NCI-H748 (cell line): ENCODE measurements at regions not wholly inside any gene's neighbourhood (a gene's known extent, or its start where the extent isn't known, plus 50 kb on each side); places are given as distances from the start of the nearest gene placed in this dataset.
"Not testable (repeated sequence)": the region's sequence is repeated elsewhere in the genome, so short reads cannot be mapped to it uniquely, and the experiment has no call there.

ENCODE experiments used
- DNase-seq: peaks from one replicate; lab custom pipeline; 2025; ENCODE audit not compliant: unreplicated experiment; lab: John Stamatoyannopoulos, UW

- no peak for DNase-seq
Measured at GRCh38 chr21:25254491-25255174, 352.6 kb downstream of the MRPL39 start.

DNA sequence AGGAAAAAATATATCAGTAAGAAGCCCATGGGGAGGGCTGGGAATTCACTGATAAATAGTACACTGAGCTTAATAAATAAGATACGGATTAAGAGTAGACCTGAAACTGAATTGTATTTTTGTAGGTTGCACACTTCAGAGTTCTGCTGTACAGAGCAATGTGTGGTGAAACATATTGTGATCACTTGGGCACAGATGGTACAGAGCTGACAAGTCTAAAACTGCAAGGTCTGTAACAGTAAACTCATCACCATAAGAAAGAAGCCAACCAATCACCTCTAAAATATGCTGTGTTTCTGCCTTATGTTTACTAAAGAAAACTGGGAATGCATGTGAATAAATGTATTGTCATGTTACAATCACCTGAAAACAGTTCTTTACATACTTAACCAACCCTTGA is 360.7 kb downstream of the MRPL39 start:
- no peak for DNase-seq

DNA sequence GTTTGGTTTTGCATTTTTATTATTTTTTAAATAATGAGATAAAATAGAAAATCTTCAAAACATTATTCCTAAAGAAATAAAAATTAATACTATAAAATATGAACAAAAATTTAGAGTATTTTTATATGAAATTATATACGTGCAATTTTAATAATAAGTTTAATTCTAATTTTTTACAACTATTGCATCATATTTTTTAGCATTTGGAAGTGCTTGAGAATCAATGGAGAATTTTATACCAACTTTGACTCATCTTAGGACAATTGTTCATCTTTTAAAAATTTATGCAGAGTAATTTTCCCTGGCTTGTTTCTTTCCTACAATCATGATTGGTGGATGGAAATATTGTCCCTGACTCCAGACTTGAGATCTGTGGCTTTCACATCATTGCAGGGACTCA is 362.5 kb downstream of the MRPL39 start:
- no peak for DNase-seq

- DNase-seq, result no peak
Measured at GRCh38 chr21:25243808-25244207, 363.5 kb downstream of the MRPL39 start.

GRCh38 chr21:25240974-25241373 is 366.3 kb downstream of the MRPL39 start:
- DNase-seq, result no peak

GRCh38 chr21:25234857-25235801 is 372.2 kb downstream of the MRPL39 start:
- no peak for DNase-seq

GRCh38 chr21:25220954-25221353 is 386.3 kb downstream of the MRPL39 start:
- DNase-seq, result no peak

DNA sequence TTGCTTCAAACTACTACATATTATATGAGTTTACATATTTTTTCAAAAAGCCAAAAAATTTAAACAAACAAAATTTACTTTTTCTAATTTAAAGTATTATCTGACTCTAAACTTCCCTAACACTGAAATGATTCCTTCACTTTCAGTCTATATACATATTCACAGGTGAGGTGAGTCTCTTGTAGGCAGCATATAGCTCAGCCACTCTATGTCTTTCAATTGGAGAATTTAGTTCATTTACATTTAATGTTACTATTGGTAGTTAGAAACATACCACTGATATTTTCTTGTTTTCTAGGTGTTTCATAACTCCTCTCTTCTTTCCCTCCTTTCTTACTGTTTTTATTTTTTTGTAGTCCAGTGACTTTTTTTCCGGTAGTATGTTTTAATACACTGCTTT is 387.1 kb downstream of the MRPL39 start:
- DNase-seq, result no peak

GRCh38 chr21:25215698-25216384 is 391.4 kb downstream of the MRPL39 start:
- DNase-seq, result no peak

DNA sequence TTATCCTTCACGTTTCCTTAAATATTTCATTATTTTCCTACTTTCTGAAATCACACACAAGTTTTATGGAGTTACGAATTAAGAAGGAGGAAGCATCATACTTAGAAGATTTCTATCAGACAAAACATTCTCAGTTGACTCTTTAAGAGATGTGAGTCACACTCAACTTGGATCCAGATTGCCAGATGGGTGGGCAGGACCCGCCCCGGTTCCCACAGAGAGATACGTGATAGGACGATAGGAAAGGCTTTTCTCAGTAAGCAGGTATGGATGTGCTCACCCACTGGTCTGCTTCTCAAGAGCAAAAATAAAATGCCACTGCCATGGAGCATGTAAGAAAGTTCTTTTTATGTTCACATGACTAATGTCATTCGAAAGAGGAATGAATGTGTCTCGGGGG is 392.6 kb downstream of the MRPL39 start:
- DNase-seq, result no peak

GRCh38 chr21:25199944-25200343 is 407.3 kb downstream of the MRPL39 start:
- no peak for DNase-seq

- no peak for DNase-seq
Measured at GRCh38 chr21:25191141-25191540, 416.1 kb downstream of the MRPL39 start.

DNA sequence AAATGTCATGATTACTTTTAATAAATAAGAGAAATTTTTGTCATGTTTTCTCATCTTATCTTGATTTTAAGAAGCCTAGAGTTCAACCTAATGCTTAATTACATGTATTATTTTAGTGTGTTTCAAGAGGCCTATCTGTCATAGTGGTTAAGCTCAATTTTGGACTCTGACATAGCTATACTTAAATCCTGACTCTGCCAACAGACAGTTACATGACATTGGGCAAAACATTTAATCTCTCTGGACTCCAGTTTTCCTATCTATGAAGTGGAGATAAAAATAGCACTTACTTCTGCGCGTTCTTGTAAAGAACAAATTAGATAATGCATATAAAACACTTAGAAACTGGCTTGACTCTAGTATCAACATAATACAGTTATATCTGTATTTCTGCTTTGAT is 417.8 kb downstream of the MRPL39 start:
- DNase-seq, result no peak

DNA sequence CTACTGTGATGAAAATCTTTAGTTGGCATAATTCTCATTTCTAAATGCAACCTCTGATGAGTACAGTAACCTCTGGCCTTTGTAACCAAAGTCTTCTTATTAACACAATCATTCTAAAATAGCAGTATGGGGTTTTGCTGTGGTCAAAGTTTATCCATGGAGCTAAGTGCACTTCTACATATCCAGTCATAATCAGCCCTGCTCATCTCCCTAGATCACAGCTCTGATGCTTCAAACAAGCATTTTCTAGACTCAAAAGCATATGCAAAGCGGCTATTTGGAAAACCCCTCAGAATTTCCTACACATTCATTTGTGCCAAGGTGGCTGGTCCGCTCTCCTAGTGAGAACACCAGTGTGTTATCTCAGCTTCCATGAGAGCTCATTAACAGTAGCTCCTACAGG is 418.6 kb downstream of the MRPL39 start:
- no peak for DNase-seq

GRCh38 chr21:25186273-25186672 is 421.0 kb downstream of the MRPL39 start:
- no peak for DNase-seq

- DNase-seq, result no peak
Measured at GRCh38 chr21:25183577-25183976, 423.7 kb downstream of the MRPL39 start.

DNA sequence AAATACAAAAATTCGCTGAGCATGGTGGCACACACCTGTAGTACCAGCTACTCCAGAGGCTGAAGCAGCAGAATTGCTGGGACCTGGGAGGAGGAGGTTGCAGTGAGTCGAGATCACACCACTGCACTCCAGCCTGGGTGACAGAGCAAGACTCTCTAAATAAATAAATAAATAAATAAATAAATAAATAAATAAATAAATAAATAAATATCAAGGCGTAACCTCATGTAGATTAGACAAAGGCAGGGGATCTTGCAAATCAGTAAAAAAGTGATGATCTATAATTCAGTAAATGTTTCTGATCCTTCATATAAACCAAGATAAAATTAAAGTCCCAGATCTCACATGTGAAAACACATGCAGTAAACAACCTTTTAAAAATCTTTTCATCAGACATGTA is 425.6 kb downstream of the MRPL39 start:
- DNase-seq, result not testable (repeated sequence)

- DNase-seq, result no peak
Measured at GRCh38 chr21:25179116-25179515, 428.2 kb downstream of the MRPL39 start.

GRCh38 chr21:25176637-25177412 is 430.5 kb downstream of the MRPL39 start:
- no peak for DNase-seq

DNA sequence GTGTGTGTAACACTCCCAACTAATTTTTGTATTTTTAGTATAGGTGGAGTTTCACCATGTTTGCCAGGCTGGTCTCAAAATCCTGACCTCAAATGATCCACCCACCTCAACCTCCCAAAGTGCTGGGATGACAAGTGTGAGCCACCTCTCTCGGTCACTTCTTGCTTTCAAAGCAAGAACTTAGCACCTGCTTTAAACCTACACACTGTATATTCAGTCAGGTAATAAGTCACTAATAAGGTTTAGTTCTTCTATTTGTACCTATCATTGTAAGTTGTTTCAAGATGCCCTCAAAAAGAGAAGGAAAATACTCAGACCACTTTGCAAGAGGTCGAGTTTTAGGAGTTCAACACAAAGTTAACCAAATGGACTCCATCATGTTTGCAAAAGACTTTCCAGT is 431.3 kb downstream of the MRPL39 start:
- DNase-seq, result no peak

GRCh38 chr21:25171438-25171837 is 435.8 kb downstream of the MRPL39 start:
- no peak for DNase-seq
